Endothelial cell of umbilical vein (primary cell): ENCODE measurements at regions not wholly inside any gene's neighbourhood (a gene's known extent, or its start where the extent isn't known, plus 50 kb on each side); places are given as distances from the start of the nearest gene placed in this dataset.

ENCODE experiments used
- BruUV-seq: library from RNA; stranded (reverse); fragments of 400-500 nt; replicated peaks from 2 replicates; lab custom pipeline; 2021; lab: Mats Ljungman, UMichigan
- CTCF ChIA-PET: fragments of 300-600, 350-600 bp; sonication (Branson Sonifier 250); formaldehyde crosslinking; loops from one replicate; lab custom pipeline; 2021; ENCODE audit warnings: antibody characterized with exemption, inconsistent platforms; lab: Charles Lee
- POLR2A ChIA-PET: fragments of 300-600, 350-600 bp; sonication (Branson Sonifier 250); formaldehyde crosslinking; loops from one replicate; lab custom pipeline; 2021; ENCODE audit warnings: antibody characterized with exemption, inconsistent platforms; lab: Charles Lee
- DNase-seq: peaks from one replicate; pipeline ENCODE4 v3.0.0-alpha.2; 2011; ENCODE audit warnings: low read depth, low spot score
- FAIRE-seq: peaks from 2 replicates; lab custom pipeline; 2011; peaks lifted over from hg19 to GRCh38; lab: Jason Lieb, UNC
- H2AFZ ChIP-seq: 2 replicates; pipeline ENCODE4 v1.6.0; 2012; ENCODE audit warnings: low read depth, low read length, control low read depth, inconsistent platforms
- H3K27ac ChIP-seq: 2 replicates; pipeline ENCODE4 v1.5.1; 2011; ENCODE audit warnings: low read depth, mild to moderate bottlenecking, control low read depth, low read length, moderate library complexity; ENCODE audit not compliant: insufficient read depth
- H3K27me3 ChIP-seq, 2 experiments: 2 replicates each; pipeline versions ENCODE4 v1.6.0 to v1.6.1; 2011; ENCODE audit warnings: low read length in 2 of 2, mixed read lengths in 1 of 2; ENCODE audit not compliant: control insufficient read depth in 2 of 2, insufficient read depth in 2 of 2
- H3K36me3 ChIP-seq, 2 experiments: 2 replicates in 1 of 2; 3 replicates in 1 of 2; pipeline ENCODE4 v1.5.1; 2011; ENCODE audit warnings: low read length in 2 of 2, mild to moderate bottlenecking in 1 of 2, moderate library complexity in 1 of 2; ENCODE audit not compliant: control insufficient read depth in 2 of 2, insufficient read depth in 2 of 2; ENCODE audit errors: extremely low read depth in 1 of 2
- H3K4me1 ChIP-seq: 3 replicates; pipeline ENCODE4 v1.5.1; 2011; ENCODE audit warnings: mild to moderate bottlenecking, low read length; ENCODE audit not compliant: control insufficient read depth, insufficient read depth; ENCODE audit errors: extremely low read depth
- H3K4me2 ChIP-seq: 2 replicates; pipeline ENCODE4 v1.6.1; 2011; ENCODE audit warnings: low read length, control low read depth, mixed read lengths; ENCODE audit not compliant: insufficient read depth
- H3K4me3 ChIP-seq, 3 experiments: fragments of 200-600 bp in 1 of 3; sonication (generic), shearing (Covaris generic) in 1 of 3; replicated peaks in 1 of 3; 2 replicates each; pipeline ENCODE4 v1.5.1; 2011 to 2016; ENCODE audit warnings: control low read depth in 3 of 3, low read length in 3 of 3, mild to moderate bottlenecking in 2 of 3, inconsistent platforms in 1 of 3, low read depth in 1 of 3, moderate library complexity in 1 of 3; ENCODE audit not compliant: insufficient read depth in 1 of 3
- H3K79me2 ChIP-seq: 2 replicates; pipeline ENCODE4 v1.6.0; 2012; ENCODE audit warnings: low read length, inconsistent platforms; ENCODE audit not compliant: control insufficient read depth, insufficient read depth
- H3K9ac ChIP-seq: replicated peaks from 2 replicates; pipeline ENCODE3; 2011; ENCODE audit warnings: low read length, control low read depth; ENCODE audit not compliant: insufficient read depth; ENCODE audit errors: extremely low read depth
- H3K9me1 ChIP-seq: replicated peaks from 3 replicates; pipeline ENCODE4 v1.6.0; 2011; ENCODE audit warnings: mild to moderate bottlenecking, low read length; ENCODE audit not compliant: control insufficient read depth, insufficient read depth; ENCODE audit errors: extremely low read depth
- H3K9me3 ChIP-seq: replicated peaks from 2 replicates; pipeline ENCODE4 v1.5.1; 2012; ENCODE audit warnings: low read length, inconsistent platforms; ENCODE audit not compliant: control insufficient read depth, insufficient read depth
- H4K20me1 ChIP-seq: replicated peaks from 2 replicates; pipeline ENCODE3; 2011; ENCODE audit warnings: mild to moderate bottlenecking, low read length; ENCODE audit not compliant: control insufficient read depth, insufficient read depth; ENCODE audit errors: extremely low read depth
- CTCF ChIP-seq, 2 donors: IDR thresholded peaks; 1 replicate in 1 of 2; 2 replicates in 1 of 2; pipeline ENCODE4 v1.5.1; 2011; ENCODE audit warnings: low read length in 2 of 2, mild to moderate bottlenecking in 2 of 2, moderate library complexity in 2 of 2, control low read depth in 1 of 2, inconsistent platforms in 1 of 2, low read depth in 1 of 2; ENCODE audit not compliant: insufficient read depth in 1 of 2; ENCODE audit errors: extremely low read depth in 1 of 2
- EZH2 ChIP-seq: IDR thresholded peaks from 2 replicates; pipeline ENCODE4 v1.6.1; 2012; ENCODE audit warnings: borderline replicate concordance, low read depth, mild to moderate bottlenecking, moderate library complexity, low read length, inconsistent platforms; ENCODE audit not compliant: severe bottlenecking
- FOS ChIP-seq: IDR thresholded peaks from 2 replicates; pipeline ENCODE4 v1.6.1; 2011; ENCODE audit warnings: mild to moderate bottlenecking, low read length, moderate library complexity, borderline replicate concordance; ENCODE audit not compliant: insufficient read depth
- GATA2 ChIP-seq: IDR thresholded peaks from 2 replicates; pipeline ENCODE4 v1.7.0; 2011; ENCODE audit warnings: low read depth, mild to moderate bottlenecking, moderate library complexity, mixed read lengths, low read length; ENCODE audit not compliant: insufficient read length, insufficient read depth
- JUN ChIP-seq: IDR thresholded peaks from 2 replicates; pipeline ENCODE4 v1.6.1; 2011; ENCODE audit warnings: borderline replicate concordance, low read depth; ENCODE audit not compliant: insufficient read length, insufficient read depth
- MAX ChIP-seq: IDR thresholded peaks from 2 replicates; pipeline ENCODE4 v1.6.1; 2011; ENCODE audit not compliant: insufficient read depth, insufficient read length
- MYC ChIP-seq: IDR thresholded peaks from one replicate; pipeline ENCODE4 v1.6.1; 2011; ENCODE audit warnings: mild to moderate bottlenecking, low read depth, low read length
- POLR2A ChIP-seq: IDR thresholded peaks from 2 replicates; pipeline ENCODE4 v1.6.1; 2012; ENCODE audit warnings: low read depth, mild to moderate bottlenecking, control low read depth, low read length
- POLR2AphosphoS5 ChIP-seq: IDR thresholded peaks from 2 replicates; pipeline ENCODE4 v1.6.1; 2012; ENCODE audit warnings: low read depth, mild to moderate bottlenecking, control low read depth, low read length, moderate library complexity; ENCODE audit not compliant: insufficient read depth
- dilution Hi-C: fragments of 300-500 bp; cut with MboI; formaldehyde crosslinking; loops from one replicate; pipeline ENCODE4 v1.15.0; 2019; ENCODE audit warnings: low sequenced_read_pairs; ENCODE audit not compliant: extremely low pct_ligation_motif_present
- intact Hi-C: fragments of 100-400 bp; cut with micrococcal nuclease; formaldehyde crosslinking; loops from one replicate; pipeline ENCODE4 v1.10.0; 2022

- Histone ChIP-seq H3K27me3 (no peaks in the 10 kb centered on the region), H3K4me1 (no peaks in the 10 kb centered on the region), H3K9me3 (peaks cover 4% of the 10 kb centered on the region), H3K9ac (no peak overlapping the region), H3K4me3 (no peak overlapping the region), H3K4me2 (no peak overlapping the region), H3K79me2 (no peaks in the 10 kb centered on the region), H2AFZ (no peak overlapping the region), H3K27ac (no peak overlapping the region), H3K9me1 (no peaks in the 10 kb centered on the region), H3K36me3 (no peaks in the 10 kb centered on the region), H4K20me1 (no peaks in the 10 kb centered on the region)
- FAIRE-seq = no peak
- intact Hi-C loops = no loop called here
- no TSS peak for BruUV-seq
- TF ChIP-seq EZH2 (no peak), JUN (no peak), POLR2A (no peak), POLR2AphosphoS5 (no peak), MYC (no peak), MAX (no peak), GATA2 (no peak), CTCF (IDR thresholded peaks at IDR 0.05; ENCODE audit: extremely low read depth in 1 of 2, insufficient read depth in 1 of 2, low read depth in 1 of 2, low read length in 2 of 2) (no peak), FOS (no peak)
- dilution Hi-C loops = no loop called here
- DNase-seq = no peak
- ChIA-PET POLR2A (no interaction called here), CTCF (no interaction called here)
Measured at GRCh38 chr7:69419934-69420333, 178.3 kb upstream of the AUTS2 start.
